Fibroblast of the aortic adventitia (primary cell): ENCODE measurements at regions not wholly inside any gene's neighbourhood (a gene's known extent, or its start where the extent isn't known, plus 50 kb on each side); places are given as distances from the start of the nearest gene placed in this dataset.

Experiments used
- DNase-seq: peaks from one replicate; pipeline ENCODE4 v3.0.0-alpha.2; 2010; ENCODE audit warnings: low read depth
- H3K4me3 ChIP-seq: 2 replicates; pipeline ENCODE4 v1.5.1; 2011; ENCODE audit warnings: low read depth, mild to moderate bottlenecking, control low read depth, low read length, moderate library complexity
- TF ChIP-seq, protein P1 (sequence below): IDR thresholded peaks from 2 replicates; pipeline ENCODE4 v1.5.1; 2011; ENCODE audit warnings: mild to moderate bottlenecking, low read length, control low read depth, inconsistent platforms; ENCODE audit not compliant: insufficient read depth

DNA sequence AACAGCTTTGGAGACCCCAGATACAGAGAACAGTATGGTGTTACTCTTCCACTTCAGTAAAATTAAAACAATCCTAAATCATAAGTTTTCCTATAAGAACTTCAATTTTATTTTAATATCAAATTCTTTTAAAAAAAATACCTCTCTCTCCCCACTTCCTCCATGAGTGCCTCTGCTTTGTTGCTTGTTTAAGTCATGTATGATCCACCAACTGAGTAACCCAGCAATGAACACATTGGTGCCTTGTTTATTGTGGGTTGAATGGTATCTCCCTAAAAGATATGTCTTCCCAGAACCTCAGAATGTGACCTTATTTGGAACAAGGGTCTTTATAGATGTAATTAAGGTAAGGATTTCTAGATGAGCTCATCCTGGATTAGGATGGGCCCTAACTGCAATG is 143.5 kb upstream of the EGLN3 start:
- H3K4me3 ChIP-seq = no peak overlapping the region
- TF ChIP-seq, protein P1, sequence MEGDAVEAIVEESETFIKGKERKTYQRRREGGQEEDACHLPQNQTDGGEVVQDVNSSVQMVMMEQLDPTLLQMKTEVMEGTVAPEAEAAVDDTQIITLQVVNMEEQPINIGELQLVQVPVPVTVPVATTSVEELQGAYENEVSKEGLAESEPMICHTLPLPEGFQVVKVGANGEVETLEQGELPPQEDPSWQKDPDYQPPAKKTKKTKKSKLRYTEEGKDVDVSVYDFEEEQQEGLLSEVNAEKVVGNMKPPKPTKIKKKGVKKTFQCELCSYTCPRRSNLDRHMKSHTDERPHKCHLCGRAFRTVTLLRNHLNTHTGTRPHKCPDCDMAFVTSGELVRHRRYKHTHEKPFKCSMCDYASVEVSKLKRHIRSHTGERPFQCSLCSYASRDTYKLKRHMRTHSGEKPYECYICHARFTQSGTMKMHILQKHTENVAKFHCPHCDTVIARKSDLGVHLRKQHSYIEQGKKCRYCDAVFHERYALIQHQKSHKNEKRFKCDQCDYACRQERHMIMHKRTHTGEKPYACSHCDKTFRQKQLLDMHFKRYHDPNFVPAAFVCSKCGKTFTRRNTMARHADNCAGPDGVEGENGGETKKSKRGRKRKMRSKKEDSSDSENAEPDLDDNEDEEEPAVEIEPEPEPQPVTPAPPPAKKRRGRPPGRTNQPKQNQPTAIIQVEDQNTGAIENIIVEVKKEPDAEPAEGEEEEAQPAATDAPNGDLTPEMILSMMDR = no peak
- no peak for DNase-seq

GRCh38 chr14:34093883-34094282 is 143.0 kb upstream of the EGLN3 start:
- TF ChIP-seq, protein P1 = no peak
- no peak overlapping the region for H3K4me3 ChIP-seq
- no peak for DNase-seq

DNA sequence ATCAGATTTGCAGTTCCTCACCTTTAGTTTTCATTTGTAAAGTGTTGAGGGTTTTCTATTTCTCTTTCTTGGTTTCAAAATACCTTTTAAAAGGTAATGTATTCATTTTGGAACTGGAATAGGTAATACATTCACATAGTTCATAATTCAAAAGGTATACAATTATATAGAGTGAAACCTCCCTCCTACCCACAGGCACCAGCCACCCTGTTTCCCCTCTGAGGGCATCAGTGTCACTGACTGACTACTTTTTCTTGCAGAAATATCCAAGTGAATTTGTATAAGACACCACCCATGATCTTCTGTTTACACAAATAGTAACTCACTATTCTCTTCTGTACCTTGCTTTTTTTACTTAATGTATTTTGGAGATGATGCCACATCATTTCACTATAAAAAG is 139.6 kb upstream of the EGLN3 start:
- H3K4me3 ChIP-seq = no peak overlapping the region
- TF ChIP-seq, protein P1 = no peak
- DNase-seq = no peak

- H3K4me3 ChIP-seq = no peak overlapping the region
- TF ChIP-seq, protein P1 = no peak
These were observed 138.0 kb upstream of the EGLN3 start for GRCh38 chr14:34088914-34089313.

DNA sequence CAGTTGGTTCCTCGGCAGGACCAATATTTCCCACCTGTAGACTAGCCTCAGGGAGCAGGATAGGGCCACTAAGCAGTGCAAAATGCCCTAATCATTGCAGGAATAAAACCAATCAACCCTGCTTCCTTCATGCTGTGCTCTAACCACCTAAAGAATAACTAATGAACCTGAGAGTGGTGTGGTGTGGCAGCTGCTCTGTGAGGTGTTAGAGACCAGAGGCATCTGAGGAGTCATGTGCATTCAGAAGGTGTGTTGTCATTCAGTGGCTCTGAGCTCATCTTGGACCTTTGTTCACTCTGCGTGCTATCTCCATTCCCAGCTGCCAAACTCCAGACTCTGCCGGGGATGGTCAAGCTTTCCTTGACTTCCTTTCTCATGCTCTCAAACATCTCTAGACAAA is 136.7 kb upstream of the EGLN3 start:
- TF ChIP-seq, protein P1 = no peak
- no peak overlapping the region for H3K4me3 ChIP-seq
- DNase-seq = no peak

More at GRCh38 chr14:34088914-34089313, 138.0 kb upstream of the EGLN3 start:
- DNase-seq = no peak

DNA sequence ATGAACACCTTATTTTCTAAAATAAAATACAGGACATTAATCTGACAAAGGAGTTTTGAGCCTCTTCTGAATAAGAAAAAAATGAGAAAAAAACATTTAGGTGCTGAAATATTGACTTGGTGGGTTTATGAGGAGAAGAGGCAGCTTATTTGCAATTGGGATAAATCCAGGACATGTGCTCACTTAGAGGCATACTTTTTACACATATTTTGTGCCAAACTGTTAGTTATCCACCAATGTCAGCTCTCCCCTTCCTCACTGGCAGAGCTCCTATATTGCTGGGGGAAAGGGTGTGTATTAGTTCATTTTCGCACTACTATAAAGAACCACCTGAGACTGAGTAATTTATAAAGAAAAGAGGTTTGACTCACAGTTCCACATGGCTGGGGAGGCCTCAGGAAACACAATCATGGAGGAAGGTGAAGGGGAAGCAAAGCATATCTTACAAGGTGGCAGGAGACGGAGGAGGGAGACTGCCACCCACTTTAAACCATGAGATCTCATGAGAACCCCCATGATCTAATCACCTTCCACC is 135.4 kb upstream of the EGLN3 start:
- H3K4me3 ChIP-seq = no peak overlapping the region
- no peak for DNase-seq
- TF ChIP-seq, protein P1 = no peak

DNA sequence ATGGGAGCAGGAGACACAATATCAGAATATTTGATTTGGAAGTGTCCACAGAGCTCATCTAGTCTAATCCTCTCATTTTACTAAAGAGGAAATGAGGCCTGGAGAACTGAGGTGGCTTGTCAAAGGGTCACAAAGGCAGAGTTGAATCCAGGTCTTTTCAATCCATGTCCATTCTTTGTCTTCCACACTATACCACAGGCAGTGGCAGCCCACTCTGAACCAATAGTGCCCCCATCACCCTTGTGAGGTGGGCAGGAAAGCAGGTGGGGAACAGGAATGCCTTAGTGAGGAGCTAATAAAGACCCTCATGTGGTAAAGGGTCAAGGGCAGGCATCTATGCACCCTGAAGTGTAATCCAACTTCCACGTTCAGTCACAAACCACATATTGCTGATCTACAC is 134.8 kb upstream of the EGLN3 start:
- no peak overlapping the region for H3K4me3 ChIP-seq
- DNase-seq = no peak
- TF ChIP-seq, protein P1 = no peak
